ENCODE measurements at regions not wholly inside any gene's neighbourhood (a gene's known extent, or its start where the extent isn't known, plus 50 kb on each side); places are given as distances from the start of the nearest gene placed in this dataset.

DNA sequence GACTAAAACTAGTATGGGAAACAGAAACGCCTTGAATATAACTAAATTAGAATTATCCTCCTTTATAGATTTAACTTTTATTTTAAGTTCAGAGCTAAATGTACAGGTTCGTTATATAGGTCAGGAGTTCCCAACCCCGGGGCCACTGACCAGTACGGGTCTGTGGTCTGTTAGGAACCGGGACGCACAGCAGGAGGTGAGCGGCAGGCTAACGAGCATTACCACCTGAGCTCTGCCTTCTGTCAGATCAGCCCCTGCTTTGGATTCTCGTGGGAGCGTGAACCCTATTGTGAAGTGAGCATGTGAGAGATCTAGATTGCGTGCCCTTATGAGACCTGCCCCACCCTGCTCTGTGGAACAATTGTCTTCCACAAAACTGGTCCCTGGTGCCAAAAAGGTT lies 51.0 kb downstream of the FAT4 start:
- no peak overlapping the region for H3K9ac ChIP-seq (ENCODE audit: low read depth in 1 of 3, low read length in 3 of 3)
- H3K4me1 ChIP-seq (ENCODE audit: control insufficient read depth in 3 of 3, insufficient read depth in 3 of 3, low read length in 3 of 3): peaks cover 0 to 5% (median 0%) of the 10 kb centered on the region in 3 donors
- H3K36me3 ChIP-seq (ENCODE audit: control insufficient read depth in 3 of 3, insufficient read depth in 3 of 3, low read length in 3 of 3): no peaks in the 10 kb centered on the region
- H3K9me3 ChIP-seq (ENCODE audit: control insufficient read depth in 3 of 3, low read length in 3 of 3): no peaks in the 10 kb centered on the region
- no peaks in the 10 kb centered on the region for H3K27me3 ChIP-seq (ENCODE audit: control insufficient read depth in 3 of 3, insufficient read depth in 3 of 3, low read length in 3 of 3)
- H3K27ac ChIP-seq (ENCODE audit: low read depth, low read length): no peak overlapping the region
- no peak overlapping the region for H3K4me3 ChIP-seq (ENCODE audit: low read length in 3 of 3)

DNA sequence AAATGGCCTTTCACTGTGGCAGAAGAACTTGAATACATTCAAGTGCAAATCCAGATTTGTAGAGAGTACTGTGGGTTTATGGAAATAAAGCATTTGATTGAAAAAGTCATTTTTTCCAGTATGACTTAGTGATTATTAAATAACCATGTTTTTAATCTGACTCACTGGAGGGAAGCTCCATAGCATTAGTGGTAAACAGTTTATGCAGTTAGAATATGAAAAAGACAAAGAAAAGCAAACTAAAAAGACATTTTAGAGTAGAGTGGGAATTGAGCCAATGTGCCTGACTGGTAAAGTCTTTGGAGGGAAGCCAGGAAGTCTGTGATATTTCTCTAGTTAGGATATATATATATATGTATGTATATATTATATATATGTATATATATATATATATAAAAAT lies 53.4 kb downstream of the FAT4 start:
- no peaks in the 10 kb centered on the region for H3K27me3 ChIP-seq (ENCODE audit: control insufficient read depth in 3 of 3, insufficient read depth in 3 of 3, low read length in 3 of 3)
- no peaks in the 10 kb centered on the region for H3K9me3 ChIP-seq (ENCODE audit: control insufficient read depth in 3 of 3, low read length in 3 of 3)
- H3K4me1 ChIP-seq (ENCODE audit: control insufficient read depth in 3 of 3, insufficient read depth in 3 of 3, low read length in 3 of 3): peaks cover 0 to 5% (median 0%) of the 10 kb centered on the region in 3 donors
- H3K36me3 ChIP-seq (ENCODE audit: control insufficient read depth in 3 of 3, insufficient read depth in 3 of 3, low read length in 3 of 3): no peaks in the 10 kb centered on the region
- no peak overlapping the region for H3K4me3 ChIP-seq (ENCODE audit: low read length in 3 of 3)
- H3K9ac ChIP-seq (ENCODE audit: low read depth in 1 of 3, low read length in 3 of 3): no peak overlapping the region
- H3K27ac ChIP-seq (ENCODE audit: low read depth, low read length): no peak overlapping the region

DNA sequence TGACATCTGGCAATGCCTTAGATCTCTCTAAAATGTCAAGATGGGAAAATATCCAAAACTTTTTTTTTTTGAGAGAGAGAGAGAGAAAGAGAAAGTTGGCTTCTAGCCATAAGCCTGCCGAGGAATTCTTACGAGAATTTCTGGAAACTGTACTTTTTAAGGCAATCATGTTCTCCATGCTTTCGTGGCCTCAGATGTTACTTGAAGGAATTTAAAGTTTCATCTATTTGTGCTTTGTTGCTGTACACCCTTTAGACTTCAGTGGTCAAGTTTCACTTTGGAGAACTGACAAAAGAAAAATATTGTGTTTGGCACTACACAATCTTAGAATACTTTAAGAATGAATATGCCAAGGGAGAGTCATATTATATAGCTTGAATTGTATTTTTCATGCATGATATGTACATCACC lies 53.9 kb downstream of the FAT4 start:
- Histone ChIP-seq H3K27me3 (ENCODE audit: control insufficient read depth in 3 of 3, insufficient read depth in 3 of 3, low read length in 3 of 3) (no peaks in the 10 kb centered on the region), H3K27ac (ENCODE audit: low read depth, low read length) (no peak overlapping the region), H3K9me3 (ENCODE audit: control insufficient read depth in 3 of 3, low read length in 3 of 3) (no peaks in the 10 kb centered on the region), H3K4me3 (ENCODE audit: low read length in 3 of 3) (peak overlapping the region; percentile 42 to 54 (median 47)), H3K36me3 (ENCODE audit: control insufficient read depth in 3 of 3, insufficient read depth in 3 of 3, low read length in 3 of 3) (no peaks in the 10 kb centered on the region), H3K4me1 (ENCODE audit: control insufficient read depth in 3 of 3, insufficient read depth in 3 of 3, low read length in 3 of 3) (peaks cover 0 to 5% (median 0%) of the 10 kb centered on the region in 3 donors), H3K9ac (ENCODE audit: low read depth in 1 of 3, low read length in 3 of 3) (peak overlapping the region in 2 of 3 donors; percentile 42 to 52)

DNA sequence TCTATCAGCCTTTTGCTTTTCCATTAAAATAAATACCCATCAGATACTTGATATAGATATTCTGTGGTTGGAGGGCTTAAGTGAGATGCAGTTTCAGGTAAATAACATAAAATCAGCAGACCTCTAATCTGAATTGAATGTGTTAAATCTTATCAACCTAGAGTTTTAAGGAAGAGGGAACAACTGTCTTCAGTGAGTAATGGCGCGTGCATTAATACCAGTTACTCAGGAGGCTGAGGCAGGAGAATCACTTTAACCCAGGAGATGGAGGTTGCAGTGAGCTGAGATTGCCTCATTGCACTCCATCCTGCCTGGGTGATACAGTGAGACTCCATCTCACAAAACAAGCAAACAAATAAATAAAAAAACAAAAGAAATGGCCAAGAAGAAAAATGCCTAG lies 54.3 kb downstream of the FAT4 start:
- no peaks in the 10 kb centered on the region for H3K27me3 ChIP-seq (ENCODE audit: control insufficient read depth in 3 of 3, insufficient read depth in 3 of 3, low read length in 3 of 3)
- no peak overlapping the region for H3K9ac ChIP-seq (ENCODE audit: low read depth in 1 of 3, low read length in 3 of 3)
- no peak overlapping the region for H3K27ac ChIP-seq (ENCODE audit: low read depth, low read length)
- H3K9me3 ChIP-seq (ENCODE audit: control insufficient read depth in 3 of 3, low read length in 3 of 3): no peaks in the 10 kb centered on the region
- H3K4me3 ChIP-seq (ENCODE audit: low read length in 3 of 3): peak overlapping the region in 2 of 3 donors; percentile 42 to 54
- peaks cover 0 to 5% (median 0%) of the 10 kb centered on the region in 3 donors for H3K4me1 ChIP-seq (ENCODE audit: control insufficient read depth in 3 of 3, insufficient read depth in 3 of 3, low read length in 3 of 3)
- no peaks in the 10 kb centered on the region for H3K36me3 ChIP-seq (ENCODE audit: control insufficient read depth in 3 of 3, insufficient read depth in 3 of 3, low read length in 3 of 3)

- no peak overlapping the region for H3K9ac ChIP-seq (ENCODE audit: low read depth in 1 of 3, low read length in 3 of 3)
- H3K27me3 ChIP-seq (ENCODE audit: control insufficient read depth in 3 of 3, insufficient read depth in 3 of 3, low read length in 3 of 3): no peaks in the 10 kb centered on the region
- H3K9me3 ChIP-seq (ENCODE audit: control insufficient read depth in 3 of 3, low read length in 3 of 3): no peaks in the 10 kb centered on the region
- H3K27ac ChIP-seq (ENCODE audit: low read depth, low read length): no peak overlapping the region
- no peak overlapping the region for H3K4me3 ChIP-seq (ENCODE audit: low read length in 3 of 3)
- H3K4me1 ChIP-seq (ENCODE audit: control insufficient read depth in 3 of 3, insufficient read depth in 3 of 3, low read length in 3 of 3): peaks cover 0 to 5% (median 0%) of the 10 kb centered on the region in 3 donors
- H3K36me3 ChIP-seq (ENCODE audit: control insufficient read depth in 3 of 3, insufficient read depth in 3 of 3, low read length in 3 of 3): no peaks in the 10 kb centered on the region
Measured at GRCh38 chr4:125370478-125370877, 55.7 kb downstream of the FAT4 start.

DNA sequence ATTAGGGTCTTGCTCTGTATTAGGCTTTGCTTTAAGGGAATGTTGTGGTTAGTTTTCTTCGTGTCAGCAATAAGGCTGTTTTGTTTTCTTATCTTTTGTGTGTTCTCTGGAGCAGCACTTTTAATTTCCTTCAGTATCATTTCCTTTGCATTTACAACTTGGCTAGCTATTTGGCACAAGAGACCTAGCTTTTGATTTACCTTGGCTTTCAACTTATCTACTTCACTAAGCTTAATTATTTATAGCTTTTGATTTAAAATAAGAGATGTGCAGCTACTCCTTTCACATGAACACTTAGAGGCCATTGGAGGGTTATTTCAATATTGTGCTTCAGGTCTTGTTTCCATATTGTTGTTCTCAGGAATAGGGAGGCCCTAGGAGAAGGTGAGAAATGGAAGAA lies 68.2 kb downstream of the FAT4 start:
- Histone ChIP-seq H3K4me3 (ENCODE audit: low read length in 3 of 3) (no peak overlapping the region), H3K27me3 (ENCODE audit: control insufficient read depth in 3 of 3, insufficient read depth in 3 of 3, low read length in 3 of 3) (no peaks in the 10 kb centered on the region), H3K9me3 (ENCODE audit: control insufficient read depth in 3 of 3, low read length in 3 of 3) (no peaks in the 10 kb centered on the region), H3K36me3 (ENCODE audit: control insufficient read depth in 3 of 3, insufficient read depth in 3 of 3, low read length in 3 of 3) (no peaks in the 10 kb centered on the region), H3K9ac (ENCODE audit: low read depth in 1 of 3, low read length in 3 of 3) (no peak overlapping the region), H3K4me1 (ENCODE audit: control insufficient read depth in 3 of 3, insufficient read depth in 3 of 3, low read length in 3 of 3) (no peaks in the 10 kb centered on the region), H3K27ac (ENCODE audit: low read depth, low read length) (no peak overlapping the region)

DNA sequence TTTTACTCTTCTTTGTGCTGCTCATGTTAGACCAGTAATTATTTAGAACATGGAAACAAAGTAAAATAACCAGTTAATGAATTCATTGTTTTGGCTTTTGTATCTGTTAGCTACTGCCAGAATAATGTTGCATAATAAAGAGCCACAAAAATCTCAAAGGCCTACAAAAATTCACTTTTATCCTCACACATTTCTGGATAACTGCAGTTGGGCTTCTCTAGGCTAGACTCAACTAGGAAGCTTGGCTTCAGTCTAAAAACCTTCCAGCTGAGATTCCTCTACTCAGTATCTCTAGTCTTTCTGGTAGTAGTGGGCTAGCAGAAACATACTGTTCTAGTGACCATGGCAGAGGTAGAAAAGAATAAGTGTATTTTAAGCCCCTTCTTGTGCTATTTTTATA lies 73.0 kb downstream of the FAT4 start:
- Histone ChIP-seq H3K4me3 (ENCODE audit: low read length in 3 of 3) (no peak overlapping the region), H3K4me1 (ENCODE audit: control insufficient read depth in 3 of 3, insufficient read depth in 3 of 3, low read length in 3 of 3) (peaks cover 0 to 10% (median 7%) of the 10 kb centered on the region in 3 donors), H3K9ac (ENCODE audit: low read depth in 1 of 3, low read length in 3 of 3) (no peak overlapping the region), H3K36me3 (ENCODE audit: control insufficient read depth in 3 of 3, insufficient read depth in 3 of 3, low read length in 3 of 3) (no peaks in the 10 kb centered on the region), H3K9me3 (ENCODE audit: control insufficient read depth in 3 of 3, low read length in 3 of 3) (no peaks in the 10 kb centered on the region), H3K27me3 (ENCODE audit: control insufficient read depth in 3 of 3, insufficient read depth in 3 of 3, low read length in 3 of 3) (no peaks in the 10 kb centered on the region), H3K27ac (ENCODE audit: low read depth, low read length) (no peak overlapping the region)

GRCh38 chr4:125388613-125389012 lies 73.9 kb downstream of the FAT4 start:
- Histone ChIP-seq H3K27ac (ENCODE audit: low read depth, low read length) (no peak overlapping the region), H3K4me3 (ENCODE audit: low read length in 3 of 3) (no peak overlapping the region), H3K27me3 (ENCODE audit: control insufficient read depth in 3 of 3, insufficient read depth in 3 of 3, low read length in 3 of 3) (no peaks in the 10 kb centered on the region), H3K4me1 (ENCODE audit: control insufficient read depth in 3 of 3, insufficient read depth in 3 of 3, low read length in 3 of 3) (peaks cover 0 to 10% (median 7%) of the 10 kb centered on the region in 3 donors), H3K9me3 (ENCODE audit: control insufficient read depth in 3 of 3, low read length in 3 of 3) (no peaks in the 10 kb centered on the region), H3K9ac (ENCODE audit: low read depth in 1 of 3, low read length in 3 of 3) (no peak overlapping the region), H3K36me3 (ENCODE audit: control insufficient read depth in 3 of 3, insufficient read depth in 3 of 3, low read length in 3 of 3) (no peaks in the 10 kb centered on the region)

DNA sequence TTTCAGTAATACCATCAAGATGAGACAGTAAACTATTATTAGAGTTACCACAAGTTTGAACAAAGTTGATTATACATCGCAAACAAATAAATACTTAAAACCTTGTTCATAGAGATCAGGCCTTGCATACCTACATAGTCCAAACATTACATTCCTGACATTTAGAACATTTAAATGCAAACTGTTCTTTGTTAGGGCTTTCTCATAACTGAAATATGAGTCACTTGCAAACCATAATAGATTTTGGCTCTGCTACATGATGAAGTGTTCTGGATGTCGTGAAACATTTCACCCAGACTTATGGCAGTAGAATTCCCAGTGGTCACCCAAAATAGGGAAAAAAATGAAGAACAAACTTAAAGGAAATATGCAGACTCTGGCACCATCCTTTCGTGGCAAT lies 75.0 kb downstream of the FAT4 start:
- H3K4me1 ChIP-seq (ENCODE audit: control insufficient read depth in 3 of 3, insufficient read depth in 3 of 3, low read length in 3 of 3): peaks cover 0 to 10% (median 7%) of the 10 kb centered on the region in 3 donors
- H3K36me3 ChIP-seq (ENCODE audit: control insufficient read depth in 3 of 3, insufficient read depth in 3 of 3, low read length in 3 of 3): no peaks in the 10 kb centered on the region
- peak overlapping the region; percentile 20 for H3K27ac ChIP-seq (ENCODE audit: low read depth, low read length)
- H3K9me3 ChIP-seq (ENCODE audit: control insufficient read depth in 3 of 3, low read length in 3 of 3): no peaks in the 10 kb centered on the region
- no peaks in the 10 kb centered on the region for H3K27me3 ChIP-seq (ENCODE audit: control insufficient read depth in 3 of 3, insufficient read depth in 3 of 3, low read length in 3 of 3)
- peak overlapping the region in 1 of 3 donors; percentile 23 for H3K9ac ChIP-seq (ENCODE audit: low read depth in 1 of 3, low read length in 3 of 3)
- no peak overlapping the region for H3K4me3 ChIP-seq (ENCODE audit: low read length in 3 of 3)

DNA sequence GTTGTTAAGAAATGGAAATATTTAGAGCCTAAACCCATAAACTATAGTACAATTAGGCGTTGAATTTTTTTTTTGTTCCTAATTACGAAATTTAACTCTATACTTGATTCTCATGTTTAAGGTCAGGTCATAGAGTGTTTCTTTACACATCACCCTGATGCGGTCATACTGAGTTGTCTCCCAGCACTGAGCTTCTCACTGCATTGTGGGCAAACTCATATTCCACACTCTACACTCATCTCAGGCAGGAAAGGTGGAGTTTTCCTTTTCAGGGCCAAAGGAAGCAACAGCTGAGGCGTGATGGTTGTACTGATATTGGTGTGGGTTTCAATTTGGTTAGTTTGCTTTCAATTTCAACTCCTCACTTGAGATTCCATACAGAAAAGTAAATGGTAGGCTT lies 75.4 kb downstream of the FAT4 start:
- H3K4me3 ChIP-seq (ENCODE audit: low read length in 3 of 3): no peak overlapping the region
- no peaks in the 10 kb centered on the region for H3K9me3 ChIP-seq (ENCODE audit: control insufficient read depth in 3 of 3, low read length in 3 of 3)
- H3K9ac ChIP-seq (ENCODE audit: low read depth in 1 of 3, low read length in 3 of 3): no peak overlapping the region
- no peaks in the 10 kb centered on the region for H3K36me3 ChIP-seq (ENCODE audit: control insufficient read depth in 3 of 3, insufficient read depth in 3 of 3, low read length in 3 of 3)
- peaks cover 0 to 10% (median 7%) of the 10 kb centered on the region in 3 donors for H3K4me1 ChIP-seq (ENCODE audit: control insufficient read depth in 3 of 3, insufficient read depth in 3 of 3, low read length in 3 of 3)
- no peaks in the 10 kb centered on the region for H3K27me3 ChIP-seq (ENCODE audit: control insufficient read depth in 3 of 3, insufficient read depth in 3 of 3, low read length in 3 of 3)
- peak overlapping the region; percentile 20 for H3K27ac ChIP-seq (ENCODE audit: low read depth, low read length)

- Histone ChIP-seq H3K9ac (ENCODE audit: low read depth in 1 of 3, low read length in 3 of 3) (no peak overlapping the region), H3K36me3 (ENCODE audit: control insufficient read depth in 3 of 3, insufficient read depth in 3 of 3, low read length in 3 of 3) (no peaks in the 10 kb centered on the region), H3K27me3 (ENCODE audit: control insufficient read depth in 3 of 3, insufficient read depth in 3 of 3, low read length in 3 of 3) (no peaks in the 10 kb centered on the region), H3K4me1 (ENCODE audit: control insufficient read depth in 3 of 3, insufficient read depth in 3 of 3, low read length in 3 of 3) (peaks cover 0 to 10% (median 7%) of the 10 kb centered on the region in 3 donors), H3K4me3 (ENCODE audit: low read length in 3 of 3) (no peak overlapping the region), H3K9me3 (ENCODE audit: control insufficient read depth in 3 of 3, low read length in 3 of 3) (no peaks in the 10 kb centered on the region), H3K27ac (ENCODE audit: low read depth, low read length) (no peak overlapping the region)
Measured at GRCh38 chr4:125390727-125391126, 76.0 kb downstream of the FAT4 start.
